NCI-H2171 treated with DMSO at 0.1 percent for 48 hours (cell line): ENCODE measurements at regions not wholly inside any gene's neighbourhood (a gene's known extent, or its start where the extent isn't known, plus 50 kb on each side); places are given as distances from the start of the nearest gene placed in this dataset.

Experiments used
- DNase-seq: peaks from one replicate; lab custom pipeline; 2025; lab: John Stamatoyannopoulos, UW

- peak; percentile 25 for DNase-seq
These were observed 666.8 kb downstream of the ACTL7B start for GRCh38 chr9:108188976-108189375.

- no peak for DNase-seq
These were observed 667.3 kb downstream of the ACTL7B start for GRCh38 chr9:108188482-108188881.

- DNase-seq, result peak; percentile 13
These were observed 669.0 kb downstream of the ACTL7B start for GRCh38 chr9:108186642-108187395.

- peak; percentile 48 for DNase-seq
These were observed 670.2 kb downstream of the ACTL7B start for GRCh38 chr9:108185613-108186012.

- no peak for DNase-seq
These were observed 670.8 kb downstream of the ACTL7B start for GRCh38 chr9:108184941-108185340.

- DNase-seq, result no peak
These were observed 671.8 kb downstream of the ACTL7B start for GRCh38 chr9:108184009-108184408.

GRCh38 chr9:108182950-108183381, 672.8 kb downstream of the ACTL7B start:
- no peak for DNase-seq

- DNase-seq, result no peak
These were observed 673.5 kb downstream of the ACTL7B start for GRCh38 chr9:108182270-108182669.

- no peak for DNase-seq
These were observed 674.3 kb downstream of the ACTL7B start for GRCh38 chr9:108181441-108181840.

GRCh38 chr9:108180541-108180940, 675.2 kb downstream of the ACTL7B start:
- DNase-seq, result peak; percentile 80

GRCh38 chr9:108178318-108178717, 677.5 kb downstream of the ACTL7B start:
- no peak for DNase-seq

GRCh38 chr9:108168236-108168850, 678.8 kb upstream of the KLF4 start:
- no peak for DNase-seq

- no peak for DNase-seq
These were observed 677.7 kb upstream of the KLF4 start for GRCh38 chr9:108167136-108167900.

- DNase-seq, result no peak
These were observed 677.0 kb upstream of the KLF4 start for GRCh38 chr9:108166519-108166918.

- DNase-seq, result no peak
These were observed 673.9 kb upstream of the KLF4 start for GRCh38 chr9:108163321-108164005.

- no peak for DNase-seq
These were observed 673.1 kb upstream of the KLF4 start for GRCh38 chr9:108162664-108163063.

GRCh38 chr9:108161503-108161902, 671.9 kb upstream of the KLF4 start:
- no peak for DNase-seq

- no peak for DNase-seq
These were observed 671.3 kb upstream of the KLF4 start for GRCh38 chr9:108160706-108161355.

- DNase-seq, result no peak
These were observed 670.5 kb upstream of the KLF4 start for GRCh38 chr9:108160039-108160438.

GRCh38 chr9:108158236-108158995, 668.8 kb upstream of the KLF4 start:
- peak; percentile 27 for DNase-seq
